IPS DF 4.7 (cell line): ENCODE measurements at regions not wholly inside any gene's neighbourhood (a gene's known extent, or its start where the extent isn't known, plus 50 kb on each side); places are given as distances from the start of the nearest gene placed in this dataset.

ENCODE experiments used
- DNase-seq: peaks from one replicate; pipeline ENCODE4 v3.0.0-alpha.2; 2013; ENCODE audit warnings: low spot score; ENCODE audit errors: extremely low read depth

- no peak for DNase-seq
These were observed 50.7 kb upstream of the LINC00305 start for GRCh38 chr18:64199581-64199980.
